BJ (cell line): ENCODE measurements at regions not wholly inside any gene's neighbourhood (a gene's known extent, or its start where the extent isn't known, plus 50 kb on each side); places are given as distances from the start of the nearest gene placed in this dataset.

Experiments
- CTCF ChIA-PET: fragments of 350-600 bp; formaldehyde crosslinking; extraction: SDS; loops from one replicate; lab custom pipeline; 2021; ENCODE audit warnings: antibody characterized with exemption, inconsistent platforms; lab: Yijun Ruan, JAX
- POLR2A ChIA-PET: fragments of 300-600 bp; sonication (Branson Sonifier 250); formaldehyde crosslinking; extraction: SDS; loops from one replicate; lab custom pipeline; 2021; ENCODE audit warnings: antibody characterized with exemption; lab: Charles Lee
- DNase-seq: peaks from one replicate; pipeline ENCODE4 v3.0.0-alpha.2; 2011; ENCODE audit warnings: low read depth
- H3K27me3 ChIP-seq: 2 replicates; pipeline ENCODE4 v1.6.0; 2011; ENCODE audit warnings: low read length; ENCODE audit not compliant: control insufficient read depth, insufficient read depth
- H3K36me3 ChIP-seq: 2 replicates; pipeline ENCODE4 v1.5.1; 2011; ENCODE audit warnings: low read length; ENCODE audit not compliant: control insufficient read depth, insufficient read depth
- H3K4me3 ChIP-seq: 2 replicates; pipeline ENCODE4 v1.5.1; 2011; ENCODE audit warnings: low read depth, mild to moderate bottlenecking, control low read depth, low read length
- CTCF ChIP-seq: IDR thresholded peaks from 2 replicates; pipeline ENCODE4 v1.5.1; 2011; ENCODE audit warnings: low read depth, mild to moderate bottlenecking, control low read depth, inconsistent platforms, low read length, moderate library complexity; ENCODE audit not compliant: insufficient read depth

GRCh38 chr7:10571759-10572158 is 401.9 kb upstream of the PHF14 start:
- Histone ChIP-seq H3K4me3 (no peak overlapping the region), H3K27me3 (no peaks in the 10 kb centered on the region), H3K36me3 (no peaks in the 10 kb centered on the region)
- TF ChIP-seq CTCF: no peak
- POLR2A ChIA-PET: no interaction called here
- no peak for DNase-seq
- CTCF ChIA-PET: no interaction called here

GRCh38 chr7:10577866-10578374 is 395.8 kb upstream of the PHF14 start:
- POLR2A ChIA-PET: no interaction called here
- CTCF ChIA-PET: no interaction called here
- DNase-seq: no peak
- H3K36me3 ChIP-seq: no peaks in the 10 kb centered on the region
- no peak overlapping the region for H3K4me3 ChIP-seq
- TF ChIP-seq CTCF: no peak
- no peaks in the 10 kb centered on the region for H3K27me3 ChIP-seq

GRCh38 chr7:10579561-10579960 is 394.1 kb upstream of the PHF14 start:
- Histone ChIP-seq H3K27me3 (no peaks in the 10 kb centered on the region), H3K4me3 (no peak overlapping the region), H3K36me3 (no peaks in the 10 kb centered on the region)
- ChIA-PET CTCF (no interaction called here), POLR2A (no interaction called here)
- no peak for DNase-seq
- TF ChIP-seq CTCF: no peak

GRCh38 chr7:10584886-10585285 is 388.8 kb upstream of the PHF14 start:
- Histone ChIP-seq H3K36me3 (no peaks in the 10 kb centered on the region), H3K4me3 (no peak overlapping the region), H3K27me3 (no peaks in the 10 kb centered on the region)
- POLR2A ChIA-PET: no interaction called here
- no peak for TF ChIP-seq CTCF
- CTCF ChIA-PET: no interaction called here
- DNase-seq: no peak

GRCh38 chr7:10588084-10588483 is 385.6 kb upstream of the PHF14 start:
- DNase-seq: no peak
- Histone ChIP-seq H3K4me3 (no peak overlapping the region), H3K36me3 (no peaks in the 10 kb centered on the region), H3K27me3 (no peaks in the 10 kb centered on the region)
- TF ChIP-seq CTCF: no peak
- POLR2A ChIA-PET: no interaction called here
- CTCF ChIA-PET: no interaction called here
